GM18873 (cell line): ENCODE measurements at regions not wholly inside any gene's neighbourhood (a gene's known extent, or its start where the extent isn't known, plus 50 kb on each side); places are given as distances from the start of the nearest gene placed in this dataset.
A peak's percentile ranks its signal among the peaks of the same experiment; 100 is the strongest.
"Not testable (repeated sequence)": the region's sequence is repeated elsewhere in the genome, so short reads cannot be mapped to it uniquely, and the experiment has no call there.

ENCODE experiments used
- ATAC-seq: cut with Tn5 transposase; IDR thresholded peaks from one replicate; pipeline ENCODE4 v1.9.1; 2021; ENCODE audit warnings: mild to moderate bottlenecking, moderate library complexity, moderate number of reproducible peaks; ENCODE audit not compliant: unreplicated experiment, low FRiP score

DNA sequence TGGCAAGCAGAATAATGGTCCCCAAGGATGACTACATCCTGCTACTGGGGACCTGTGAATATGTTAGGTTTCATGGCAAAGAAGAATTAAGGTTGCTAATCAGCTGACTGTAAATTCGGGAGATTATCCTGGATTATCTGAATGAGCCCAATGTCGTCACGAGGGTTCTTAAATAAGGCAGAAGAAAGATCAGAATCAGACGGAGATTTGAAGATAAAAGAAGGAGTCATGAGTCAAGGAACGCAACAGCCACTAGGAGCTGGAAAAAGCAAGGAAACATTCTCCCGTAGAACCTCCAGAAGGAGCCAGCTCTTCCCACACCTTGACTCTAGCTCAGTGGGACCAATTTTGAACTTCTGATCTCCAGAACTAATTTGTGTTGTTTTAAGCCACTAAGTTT lies 82.9 kb upstream of the APBB1IP start:
- ATAC-seq = no peak

DNA sequence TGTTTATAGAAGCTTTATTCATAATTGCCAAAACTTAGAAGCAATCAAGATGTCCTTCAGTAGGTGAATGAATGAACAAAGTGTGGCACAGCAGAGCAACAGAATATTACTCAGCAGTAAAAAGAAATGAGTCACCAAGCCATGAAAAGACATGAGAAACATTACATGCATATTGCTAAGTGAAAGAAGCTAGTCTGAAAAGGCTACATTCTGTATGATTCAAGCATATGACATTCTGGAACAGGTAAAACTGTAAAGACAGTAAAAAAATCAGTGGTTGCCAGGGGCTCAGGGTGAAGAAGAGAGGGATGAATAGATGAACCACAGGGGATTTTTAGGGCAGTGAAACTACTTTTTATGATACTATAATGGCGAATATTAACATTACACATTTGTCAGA lies 80.9 kb upstream of the APBB1IP start:
- peak; percentile 50 for ATAC-seq

DNA sequence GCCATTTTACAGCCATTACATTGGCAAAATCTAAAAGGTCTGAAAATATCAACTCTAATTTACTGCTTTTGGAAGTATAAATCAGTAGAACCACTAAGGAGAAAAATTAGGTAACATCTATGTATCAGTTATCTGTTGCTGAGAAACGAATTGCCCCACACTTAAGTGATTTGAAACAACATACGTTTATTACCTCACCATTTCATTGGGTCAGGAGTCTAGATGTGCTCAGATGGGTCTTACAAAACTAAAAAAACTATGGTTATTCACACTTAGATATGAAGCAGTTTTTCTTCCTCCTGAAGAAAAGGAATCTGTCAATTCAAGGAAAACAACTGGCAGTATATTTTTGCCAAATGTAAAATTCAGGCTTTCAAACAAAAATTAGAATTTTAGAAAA lies 80.1 kb upstream of the APBB1IP start:
- no peak for ATAC-seq

DNA sequence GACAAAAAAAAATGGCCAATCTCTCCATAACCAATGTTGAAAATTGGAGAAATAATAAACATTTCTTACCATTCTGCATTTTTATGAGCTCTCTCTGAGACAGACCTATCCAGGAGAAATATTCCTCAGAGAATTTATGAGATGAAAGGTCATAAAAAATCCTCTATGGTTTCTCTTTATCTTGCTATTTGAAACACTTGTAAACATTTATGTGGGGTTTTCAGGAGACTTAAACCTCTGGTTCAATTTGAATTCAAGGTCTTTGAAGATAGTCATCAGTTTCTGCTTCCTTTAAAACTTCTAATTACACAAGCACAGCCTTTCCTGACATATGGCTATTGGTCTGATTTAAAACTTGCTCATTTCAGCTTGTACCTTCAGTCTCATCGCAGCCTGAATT lies 78.5 kb upstream of the APBB1IP start:
- ATAC-seq = no peak

DNA sequence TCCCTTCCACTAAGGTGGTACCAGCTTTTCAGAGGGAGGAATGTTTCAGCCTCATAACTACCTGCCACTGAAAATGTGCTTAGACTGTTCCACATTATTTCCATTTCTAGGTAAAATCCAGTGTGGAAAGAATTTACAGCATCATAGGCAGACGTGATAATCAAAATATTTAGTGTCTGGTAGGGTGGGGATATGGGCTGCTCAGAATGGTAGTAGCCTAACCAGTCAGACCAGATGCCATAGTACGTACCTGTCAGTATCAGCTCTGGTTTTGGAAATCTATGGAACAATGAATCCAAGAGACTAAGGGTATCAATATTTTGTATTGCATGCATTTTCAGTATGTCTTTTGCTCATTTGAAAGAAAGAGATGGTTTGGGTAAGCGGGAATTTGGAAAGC lies 76.8 kb upstream of the APBB1IP start:
- no peak for ATAC-seq

DNA sequence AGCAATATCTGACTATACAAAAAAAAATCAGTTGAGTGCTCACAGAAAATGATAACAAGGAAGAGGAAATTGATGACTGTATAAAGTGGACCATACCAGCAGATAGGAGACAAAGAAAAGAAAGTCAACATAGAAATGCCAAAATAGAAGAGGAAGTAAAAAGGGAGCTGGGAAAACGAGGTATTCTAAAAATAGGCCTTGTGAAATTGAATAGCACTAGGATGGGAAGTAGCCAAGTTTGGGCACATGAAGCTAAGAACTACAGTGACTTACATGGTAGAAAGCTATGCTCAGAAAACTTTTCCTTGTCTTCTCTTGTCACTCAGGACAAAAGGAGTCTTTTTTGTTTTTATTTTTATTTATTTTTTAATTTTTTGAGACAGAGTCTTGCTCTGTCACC lies 76.2 kb upstream of the APBB1IP start:
- ATAC-seq = no peak

DNA sequence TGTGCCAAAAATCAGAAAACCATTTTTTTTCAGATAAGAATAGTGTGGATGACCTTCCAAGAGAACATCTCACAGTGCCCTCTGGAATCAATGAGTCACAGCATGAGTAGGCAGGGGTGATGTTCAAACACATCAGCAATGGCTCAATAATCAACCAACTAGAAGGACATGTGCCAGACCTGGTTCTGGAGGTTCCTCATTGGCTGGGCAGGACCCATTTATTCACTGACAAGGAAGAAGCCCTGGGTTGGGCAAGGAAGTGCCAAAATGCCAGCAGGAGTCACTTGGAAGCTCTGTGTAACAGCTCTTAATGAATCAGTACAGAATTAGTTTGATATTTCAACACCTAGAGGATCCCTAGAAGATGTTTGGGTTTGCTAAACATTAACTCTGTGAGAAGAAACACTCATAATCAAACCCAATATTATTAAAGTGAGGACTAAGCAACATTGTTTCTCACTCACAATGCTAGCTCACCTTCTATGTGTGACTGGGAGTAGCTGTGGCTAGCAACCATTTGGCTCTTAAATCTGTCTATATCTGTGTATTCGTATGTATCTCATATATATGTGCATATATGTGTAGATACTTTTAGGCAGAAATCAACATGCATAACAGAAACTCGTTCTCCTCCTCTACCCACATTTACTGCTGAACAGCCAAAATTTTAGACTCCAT lies 72.3 kb upstream of the APBB1IP start:
- no peak for ATAC-seq

DNA sequence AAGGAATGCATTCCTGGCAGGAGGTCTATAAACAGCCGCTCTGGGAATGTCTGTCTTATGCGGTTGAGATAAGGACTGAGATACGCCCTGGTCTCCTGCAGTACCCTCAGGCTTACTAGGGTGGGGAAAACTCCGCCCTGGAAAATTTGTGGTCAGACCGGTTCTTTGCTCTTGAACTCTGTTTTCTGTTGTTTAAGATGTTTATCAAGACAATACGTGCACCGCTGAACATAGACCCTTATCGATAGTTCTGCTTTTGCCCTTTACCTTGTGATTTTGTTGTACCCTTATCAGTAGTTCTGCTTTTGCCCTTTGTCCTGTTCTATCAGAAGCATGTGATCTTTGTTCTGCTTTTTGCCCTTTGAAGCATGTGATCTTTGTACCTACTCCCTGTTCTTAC lies 71.1 kb upstream of the APBB1IP start:
- not testable (repeated sequence) for ATAC-seq

DNA sequence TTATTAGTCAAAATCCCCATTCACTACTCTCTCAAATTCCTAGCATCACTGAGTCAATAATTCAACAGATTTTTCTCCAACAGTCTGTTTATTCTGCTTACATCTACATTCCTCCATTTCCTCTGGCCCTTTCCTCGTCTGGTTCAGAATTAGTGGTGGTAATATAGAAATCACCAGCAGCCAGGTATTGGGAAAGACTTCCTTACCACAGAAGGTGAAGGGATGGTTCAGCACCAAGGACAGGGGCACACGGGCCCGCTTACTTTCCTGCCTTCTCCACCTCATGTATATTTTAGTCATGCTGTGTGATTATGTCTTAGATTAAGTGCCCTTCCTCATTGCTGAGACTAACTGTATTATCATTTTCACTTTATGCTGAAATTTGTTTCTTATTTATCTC lies 70.4 kb upstream of the APBB1IP start:
- no peak for ATAC-seq

DNA sequence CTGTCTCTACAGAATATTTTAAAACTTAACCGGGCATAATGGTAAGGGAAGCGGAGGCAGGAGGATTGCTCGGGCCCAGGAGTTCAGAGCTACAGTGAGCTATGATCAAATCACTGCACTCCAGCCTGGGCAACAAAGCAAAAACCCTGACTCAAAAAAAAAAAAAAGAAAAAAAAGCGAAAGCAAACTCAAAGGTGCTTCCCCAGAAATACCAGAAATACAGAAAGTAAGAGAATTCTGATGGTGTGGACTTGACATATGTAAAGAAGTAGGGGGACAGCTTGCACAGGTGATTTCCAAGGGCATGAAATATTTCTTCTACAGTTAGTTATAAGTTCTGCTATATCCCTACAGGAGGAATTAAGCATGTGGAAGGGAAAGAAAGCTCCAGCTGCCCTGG lies 69.7 kb upstream of the APBB1IP start:
- peak; percentile 45 for ATAC-seq

DNA sequence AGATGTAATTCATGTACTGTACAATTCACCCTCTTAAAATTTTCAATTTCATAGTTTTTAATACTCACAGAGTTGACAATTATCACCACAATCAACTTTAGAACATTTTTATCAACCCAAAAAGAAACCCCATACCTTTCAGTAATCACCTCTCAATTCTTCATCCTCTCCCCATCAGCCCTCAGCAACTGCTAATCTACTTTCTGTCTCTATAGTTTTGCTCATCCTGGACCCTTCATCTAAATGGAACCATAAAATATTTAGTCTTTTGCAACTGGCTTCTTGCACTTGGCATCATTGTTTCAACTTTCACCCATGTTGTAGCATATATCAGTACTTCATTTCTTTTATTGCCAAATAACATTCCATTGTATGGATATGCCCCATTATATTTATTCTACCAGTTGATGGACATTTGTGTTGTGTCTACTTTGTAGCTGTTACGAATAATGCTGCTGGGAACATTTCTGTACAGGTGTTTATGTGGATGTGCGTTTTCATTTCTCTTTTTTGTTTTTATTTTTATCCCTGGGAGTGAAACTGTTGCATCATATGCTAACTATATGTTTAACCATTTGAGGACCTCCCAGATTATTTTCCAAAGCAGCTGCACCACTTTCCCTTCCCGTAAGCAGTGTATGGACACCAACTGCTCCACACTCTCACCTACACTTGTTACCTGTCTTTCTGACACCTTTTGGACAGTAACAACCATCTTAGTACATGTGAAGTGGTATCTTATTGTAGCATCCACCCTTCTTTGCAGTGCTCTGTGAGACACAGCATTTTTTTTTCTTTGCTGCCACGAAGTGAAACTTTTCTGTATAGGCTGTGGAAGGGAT lies 65.4 kb upstream of the APBB1IP start:
- ATAC-seq = peak; percentile 83

DNA sequence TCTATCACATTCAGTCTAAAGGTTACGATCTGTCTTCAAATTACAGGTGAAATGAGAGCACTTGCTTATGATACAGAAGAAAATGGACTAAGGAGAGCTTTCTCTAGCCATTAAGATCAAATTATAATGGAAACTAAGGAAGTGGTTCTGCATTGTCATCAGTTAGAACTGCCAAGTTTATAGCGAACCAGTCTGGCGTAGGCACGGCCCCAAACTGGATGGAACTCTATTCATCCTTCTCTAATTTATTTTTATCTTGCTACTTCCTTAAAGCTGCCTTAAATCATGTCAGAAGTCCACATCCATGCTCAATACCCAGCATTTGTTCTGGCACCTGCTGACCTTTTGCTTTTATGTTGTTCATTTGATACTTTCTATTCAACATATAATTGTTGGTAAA lies 63.7 kb upstream of the APBB1IP start:
- no peak for ATAC-seq

DNA sequence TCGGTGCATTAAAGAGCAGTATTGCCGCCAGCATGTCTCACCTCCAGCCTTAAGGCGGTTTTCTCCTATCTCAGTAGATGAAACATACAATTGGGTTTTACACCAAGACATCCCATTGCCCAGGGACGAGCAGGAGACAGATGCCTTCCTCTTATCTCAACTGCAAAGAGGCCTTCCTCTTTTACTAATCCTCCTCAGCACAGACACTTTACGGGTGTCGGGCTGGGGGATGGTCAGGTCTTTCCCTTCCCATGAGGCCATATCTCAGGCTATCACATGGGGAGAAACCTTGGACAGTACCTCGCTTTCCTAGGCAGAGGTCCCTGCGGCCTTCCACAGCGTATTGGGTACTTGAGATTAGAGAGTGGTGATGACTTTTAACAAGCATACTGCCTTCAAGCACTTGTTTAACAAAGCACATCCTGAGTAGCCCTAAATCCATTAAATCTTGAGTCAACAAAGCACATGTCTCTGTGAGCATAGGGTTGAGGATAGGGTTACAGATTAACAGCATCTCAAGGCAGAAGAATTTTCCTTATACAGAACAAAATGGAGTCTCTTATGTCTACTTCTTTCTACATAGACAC lies 60.8 kb upstream of the APBB1IP start:
- not testable (repeated sequence) for ATAC-seq

DNA sequence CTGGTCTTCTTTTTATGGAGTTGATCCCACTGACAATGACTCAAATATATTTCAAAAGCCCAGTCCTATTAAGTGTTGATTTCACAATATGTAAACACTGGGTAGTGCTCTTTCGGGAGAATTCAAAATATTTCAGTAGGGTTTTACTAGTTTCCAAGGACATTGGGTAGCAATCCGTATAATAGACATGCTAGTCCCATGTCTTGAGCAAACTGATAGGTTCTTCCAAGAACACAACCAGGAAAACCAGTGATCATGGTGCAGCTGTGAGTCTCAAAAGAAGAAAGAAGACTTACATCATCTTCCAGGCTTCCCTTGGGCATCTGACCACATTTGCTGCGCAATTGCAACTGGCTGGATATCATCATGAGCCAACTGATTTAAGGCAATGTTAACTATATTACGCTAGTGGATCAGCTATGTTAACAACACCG lies 59.3 kb upstream of the APBB1IP start:
- ATAC-seq = no peak

DNA sequence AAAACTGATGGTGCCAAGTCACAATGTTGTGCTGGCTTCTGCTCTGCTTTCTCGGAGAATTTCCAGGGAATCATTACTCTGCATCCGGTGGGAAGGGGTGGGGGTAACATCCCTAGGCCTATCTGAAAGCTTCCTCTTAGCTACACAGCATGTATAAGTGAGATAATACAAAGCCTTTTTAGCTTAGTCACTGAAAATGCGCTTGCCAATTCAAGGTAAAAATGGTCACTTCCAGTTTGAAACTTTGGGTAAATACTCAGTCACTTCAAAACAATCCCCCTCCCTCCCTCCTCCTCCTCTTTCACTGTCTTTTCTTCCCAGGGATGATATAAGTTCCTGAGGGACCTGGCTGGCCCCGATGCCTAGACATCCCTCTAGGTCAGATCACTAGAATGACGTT lies 57.3 kb upstream of the APBB1IP start:
- ATAC-seq = no peak

DNA sequence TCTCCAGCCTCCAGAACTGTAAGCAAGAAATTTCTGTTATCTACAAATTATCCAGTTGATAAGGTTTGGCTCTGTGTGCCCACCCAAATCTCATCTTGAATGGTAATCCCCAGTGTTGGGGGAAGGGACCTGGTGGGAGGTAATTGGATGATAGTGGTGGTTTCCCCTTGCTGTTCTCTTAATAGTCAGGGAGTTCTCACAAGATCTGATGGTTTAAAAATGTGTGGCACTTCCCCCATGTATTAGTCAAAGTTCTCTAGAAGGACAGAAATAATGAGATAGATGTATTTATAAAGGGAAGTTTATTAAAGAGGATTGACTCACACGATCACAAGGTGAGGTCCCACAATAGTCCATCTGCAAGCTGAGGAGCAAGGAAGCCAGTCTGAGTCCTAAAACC lies 56.2 kb upstream of the APBB1IP start:
- no peak for ATAC-seq

DNA sequence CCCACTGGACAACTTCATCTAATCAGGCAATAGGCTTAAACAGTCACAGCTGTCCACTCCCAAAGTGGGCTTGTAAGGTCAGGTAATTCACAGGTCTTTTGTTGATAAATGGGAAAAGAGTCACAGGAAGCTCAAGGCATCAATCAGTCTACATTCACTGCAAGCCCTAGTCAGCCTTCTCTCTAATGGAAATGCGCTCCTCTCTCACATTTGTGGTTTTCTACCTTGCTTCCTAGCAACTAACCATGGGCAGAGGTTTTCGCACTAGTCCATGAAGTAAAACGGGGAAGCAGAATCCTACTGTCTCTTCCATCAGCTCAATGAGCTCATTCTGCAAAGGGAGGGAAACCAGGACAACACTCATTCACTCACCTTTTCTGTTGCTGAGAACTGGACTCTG lies 53.5 kb upstream of the APBB1IP start:
- no peak for ATAC-seq

DNA sequence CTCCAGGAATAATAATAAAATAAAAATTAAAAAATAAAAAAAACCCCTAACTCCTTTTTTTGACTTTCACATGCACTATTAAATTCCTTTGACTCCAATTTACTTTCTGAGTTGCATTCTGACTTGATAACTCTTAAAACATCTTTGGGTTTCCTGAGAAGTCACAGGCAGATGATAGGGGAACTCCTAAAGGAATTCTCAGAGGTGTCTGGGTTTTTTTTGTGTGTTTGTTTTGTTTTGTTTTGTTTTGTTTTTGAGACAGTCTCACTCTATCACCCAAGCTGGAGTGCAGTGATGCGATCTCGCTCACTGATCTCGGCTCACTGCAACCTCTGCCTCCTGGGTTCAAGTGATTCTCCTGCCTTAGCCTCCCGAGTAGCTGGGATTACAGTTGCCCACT lies 52.7 kb upstream of the APBB1IP start:
- ATAC-seq = no peak

DNA sequence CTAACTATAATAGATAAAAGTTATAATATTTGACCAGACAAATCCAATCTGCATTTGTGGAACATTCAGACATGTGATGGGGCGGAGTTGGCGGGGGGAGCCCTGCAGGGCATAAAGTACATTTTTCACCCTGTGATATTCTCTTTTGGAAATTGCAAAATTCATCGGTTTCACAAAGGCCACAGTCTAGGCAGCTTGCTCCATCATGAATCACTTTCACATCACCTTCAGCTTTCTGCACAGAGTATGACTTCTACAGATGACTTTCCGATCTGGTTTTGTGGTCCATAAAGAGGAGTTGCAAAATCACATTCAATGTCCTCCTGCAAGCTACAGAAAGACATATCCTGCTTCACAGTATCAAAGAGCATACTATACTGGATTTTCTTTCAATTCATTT lies 51.4 kb upstream of the APBB1IP start:
- no peak for ATAC-seq
